ENCODE measurements at regions not wholly inside any gene's neighbourhood (a gene's known extent, or its start where the extent isn't known, plus 50 kb on each side); places are given as distances from the start of the nearest gene placed in this dataset.

GRCh38 chr5:174335682-174336364, 290.3 kb downstream of the NSG2 start:
- no peak for DNase-seq (ENCODE audit: low spot score)

- no peak for DNase-seq (ENCODE audit: low spot score)
These were observed 291.0 kb downstream of the NSG2 start for GRCh38 chr5:174336479-174336878.

DNA sequence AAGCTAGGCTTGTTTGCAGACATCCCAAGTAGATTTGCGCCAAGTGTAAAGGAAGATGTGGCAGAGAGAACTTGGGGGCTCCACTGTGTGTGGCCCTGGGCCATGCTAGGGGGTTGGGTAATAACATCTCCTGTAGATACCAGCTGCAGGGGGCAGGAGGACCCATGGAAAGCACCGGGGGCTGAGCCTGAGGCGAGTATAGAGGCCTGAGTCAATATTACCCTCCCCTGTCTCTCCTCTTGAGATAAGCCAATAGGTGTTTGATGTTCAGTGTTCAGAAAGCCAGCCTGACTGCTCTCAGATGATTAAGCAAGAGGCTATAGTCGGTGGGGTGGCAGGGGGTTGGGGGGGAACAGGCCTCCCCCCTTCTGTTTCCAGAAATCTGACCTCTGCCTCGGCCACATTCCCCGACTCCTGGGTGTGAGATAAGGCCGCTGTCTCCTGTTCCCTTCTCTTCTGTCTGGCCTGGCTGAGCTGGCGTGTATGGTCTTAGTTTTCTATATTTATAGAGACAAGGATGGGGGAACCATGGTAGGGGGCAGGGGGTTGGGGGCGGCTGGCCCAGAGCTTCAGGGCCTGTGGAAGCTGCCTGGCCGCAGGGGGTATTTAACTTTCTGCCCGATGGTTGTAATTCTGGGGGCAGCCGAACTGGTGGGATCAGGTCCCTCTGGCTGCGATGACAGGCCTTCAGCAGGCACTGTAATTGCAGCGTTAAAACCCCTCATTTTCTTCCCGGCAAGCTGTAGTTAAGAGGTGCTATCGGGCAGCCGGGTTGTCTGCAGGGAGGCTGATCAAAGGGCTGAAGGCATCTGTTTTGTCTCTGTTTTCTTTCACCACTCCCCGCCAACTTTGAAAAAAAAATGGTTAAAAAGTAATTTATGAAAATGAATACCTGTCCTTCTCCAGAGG, 292.0 kb downstream of the NSG2 start:
- no peak for DNase-seq (ENCODE audit: low spot score)

GRCh38 chr5:174338185-174339010, 292.9 kb downstream of the NSG2 start:
- no peak for DNase-seq (ENCODE audit: low spot score)

GRCh38 chr5:174339130-174339529, 293.6 kb downstream of the NSG2 start:
- DNase-seq (ENCODE audit: low spot score) = no peak

- DNase-seq (ENCODE audit: low spot score) = no peak
These were observed 294.7 kb downstream of the NSG2 start for GRCh38 chr5:174340226-174340625.

DNA sequence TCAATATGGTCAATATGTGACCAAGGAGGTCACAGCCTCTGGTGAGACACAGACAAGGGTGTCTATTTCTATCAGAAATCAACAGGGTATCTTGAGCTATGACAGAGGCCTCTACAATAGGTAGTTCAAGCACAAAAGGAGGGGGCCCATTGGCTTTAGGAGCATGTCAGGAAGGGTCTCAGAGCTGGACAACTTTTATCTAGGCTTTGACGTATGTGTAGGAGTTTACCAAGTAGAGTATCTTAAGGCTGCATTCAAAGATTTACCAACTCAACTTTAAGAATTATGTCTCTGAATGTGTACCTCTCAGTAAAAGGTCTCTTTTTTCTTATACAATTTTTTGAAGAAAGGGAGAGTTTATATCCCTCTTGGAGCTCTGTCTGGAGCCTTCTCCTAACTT, 297.2 kb downstream of the NSG2 start:
- DNase-seq (ENCODE audit: low spot score) = no peak

- DNase-seq (ENCODE audit: low spot score) = no peak
These were observed 298.3 kb downstream of the NSG2 start for GRCh38 chr5:174343826-174344225.

GRCh38 chr5:174344335-174344734, 298.8 kb downstream of the NSG2 start:
- DNase-seq (ENCODE audit: low spot score) = no peak

DNA sequence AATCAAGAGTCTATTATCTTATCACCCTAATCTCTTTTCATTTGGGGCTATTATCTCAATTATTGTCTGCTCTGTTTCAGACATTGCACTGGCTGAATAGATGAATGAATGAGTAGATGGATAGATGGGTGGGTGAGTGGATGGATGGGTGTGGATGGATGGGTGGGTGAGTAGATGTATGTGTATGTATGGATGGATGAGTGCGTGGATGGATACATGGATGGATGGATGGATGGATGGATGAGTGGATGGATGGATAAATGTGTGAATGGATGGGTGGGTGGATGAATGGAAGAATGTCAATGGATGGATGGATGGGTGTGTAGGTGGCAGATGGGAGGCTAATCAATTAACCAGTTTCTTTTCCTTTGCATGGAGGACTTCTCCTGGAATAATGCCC, 301.7 kb downstream of the NSG2 start:
- DNase-seq (ENCODE audit: low spot score) = no peak

- no peak for DNase-seq (ENCODE audit: low spot score)
These were observed 302.9 kb downstream of the NSG2 start for GRCh38 chr5:174348311-174348981.

DNA sequence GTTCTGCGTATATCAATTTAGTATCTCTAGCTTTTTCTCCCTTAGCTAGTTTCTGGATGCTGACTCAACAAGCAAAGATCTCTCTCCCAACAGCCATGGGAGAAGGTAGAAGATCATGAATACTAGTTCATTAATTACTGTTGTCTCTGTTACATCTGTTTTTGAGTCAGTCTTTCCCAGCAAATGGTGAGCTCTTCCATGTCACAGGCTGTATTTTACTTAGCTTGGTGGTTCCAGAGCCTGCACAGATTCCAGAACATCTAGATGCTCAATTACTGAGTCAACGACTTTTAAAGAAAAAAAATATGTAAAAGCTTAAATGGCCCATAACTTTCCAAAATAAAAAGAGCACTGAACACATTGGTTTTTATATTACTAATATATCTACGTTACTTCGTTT, 307.2 kb downstream of the NSG2 start:
- no peak for DNase-seq (ENCODE audit: low spot score)

DNA sequence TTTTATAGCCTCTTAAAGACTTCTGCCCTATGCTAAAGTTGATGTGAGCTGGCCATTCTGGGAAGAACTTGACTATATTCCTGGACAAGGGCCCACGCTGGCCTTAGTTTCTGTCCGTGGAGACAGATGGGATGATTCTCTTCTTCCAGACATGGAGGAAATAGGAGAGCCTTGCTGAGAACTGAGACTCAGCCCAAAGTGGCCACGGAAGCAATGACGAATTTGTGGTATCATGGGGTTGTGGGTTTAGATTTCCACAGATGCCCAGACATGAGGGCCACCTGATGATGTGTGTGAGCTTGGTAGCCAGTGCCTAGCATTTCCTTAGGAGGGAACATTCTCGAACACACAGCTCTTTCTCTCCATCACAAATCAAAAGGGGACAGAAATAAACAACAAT, 309.1 kb downstream of the NSG2 start:
- DNase-seq (ENCODE audit: low spot score) = no peak

DNA sequence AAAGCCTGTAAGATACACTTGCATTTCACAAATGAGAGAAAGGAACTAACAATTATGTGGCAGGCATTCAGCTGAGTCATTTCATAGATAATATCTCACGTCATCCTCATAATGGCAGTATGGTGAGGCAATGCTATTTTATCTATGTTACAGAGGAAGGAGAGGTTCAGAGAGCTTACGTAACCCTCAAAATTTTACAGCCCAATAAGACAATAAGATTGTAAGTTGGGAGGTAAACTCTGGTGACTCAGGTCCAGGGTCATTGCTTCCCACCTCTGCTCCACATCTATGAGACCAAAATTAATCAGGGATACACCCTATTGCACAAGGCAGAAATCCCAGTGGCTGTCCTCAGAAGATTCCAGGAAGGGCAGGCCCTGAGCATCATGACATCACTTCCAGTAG, 309.7 kb downstream of the NSG2 start:
- no peak for DNase-seq (ENCODE audit: low spot score)

GRCh38 chr5:174355995-174356394, 310.5 kb downstream of the NSG2 start:
- DNase-seq (ENCODE audit: low spot score) = no peak

DNA sequence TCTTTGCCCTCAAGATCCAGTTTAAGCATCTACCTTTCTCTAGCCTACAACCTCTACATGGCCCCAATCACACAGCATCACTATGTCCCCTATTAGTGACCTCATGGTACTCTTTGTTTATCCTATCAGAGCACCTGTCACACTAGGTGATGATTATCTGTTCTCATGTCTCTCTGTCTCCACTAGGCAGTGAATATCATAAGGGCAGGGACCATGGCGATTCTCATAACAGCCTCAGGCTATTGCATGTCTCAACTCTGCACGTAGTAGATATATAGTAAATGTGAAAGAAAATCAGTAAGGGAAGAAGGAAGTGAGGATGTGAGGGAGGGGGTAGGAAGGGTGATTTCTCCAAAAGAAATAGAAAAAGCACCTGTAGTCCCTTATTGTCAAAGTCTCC, 311.0 kb downstream of the NSG2 start:
- no peak for DNase-seq (ENCODE audit: low spot score)

DNA sequence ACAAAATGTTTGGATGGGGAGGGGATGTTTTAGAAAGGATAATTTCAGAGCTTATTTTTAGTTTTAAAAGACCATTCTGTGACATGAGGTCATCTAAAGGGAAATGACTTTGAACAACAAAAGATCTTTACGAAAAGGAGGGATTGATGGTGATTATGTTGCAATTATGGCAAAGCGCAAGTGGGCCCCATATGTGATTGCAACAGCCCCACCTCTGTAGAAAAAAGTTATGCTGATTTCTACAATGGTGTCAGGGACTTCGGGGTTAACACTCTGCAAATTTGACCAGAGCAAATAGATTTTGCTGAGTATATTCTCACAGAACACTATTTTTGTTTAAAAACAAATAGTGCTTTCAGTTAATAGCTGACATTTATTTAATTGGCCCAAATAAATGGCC, 312.8 kb downstream of the NSG2 start:
- DNase-seq (ENCODE audit: low spot score) = no peak

DNA sequence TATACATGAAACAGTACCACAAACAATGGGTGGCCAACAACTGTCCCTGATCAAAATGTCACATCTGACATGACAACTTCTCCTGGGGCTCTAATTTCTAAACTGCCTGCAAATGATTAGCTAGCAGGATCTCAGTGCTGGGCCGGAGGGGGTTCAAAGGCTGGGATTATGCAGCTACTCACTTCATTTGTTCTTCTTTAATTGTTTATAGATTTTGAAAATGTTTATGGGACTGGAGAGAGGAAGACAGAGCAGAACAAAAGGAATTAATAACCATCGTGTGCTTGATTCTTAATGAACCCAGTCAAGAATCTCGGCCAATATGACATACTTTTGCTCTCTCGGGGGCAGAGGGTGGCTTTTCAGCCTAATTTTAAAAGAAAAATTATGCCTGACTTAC, 313.6 kb downstream of the NSG2 start:
- DNase-seq (ENCODE audit: low spot score) = no peak

DNA sequence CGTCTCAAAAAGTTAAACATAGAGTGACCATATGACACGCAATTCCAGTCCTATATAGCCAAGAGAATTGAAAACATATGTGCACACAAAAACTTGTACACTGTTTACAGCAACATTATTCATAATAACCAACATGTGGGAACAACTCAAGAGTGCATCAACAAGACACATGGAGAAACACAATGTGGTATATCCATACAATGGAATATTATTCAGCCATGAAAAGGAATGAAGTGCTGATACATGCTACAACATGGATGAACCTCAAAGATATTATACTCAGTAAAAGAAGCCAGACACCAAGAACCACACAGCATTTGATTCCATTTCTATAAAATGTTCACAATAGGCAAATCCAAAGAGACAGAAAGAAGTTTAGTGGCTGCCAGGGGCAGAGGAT, 317.0 kb downstream of the NSG2 start:
- DNase-seq (ENCODE audit: low spot score) = no peak

GRCh38 chr5:174363934-174364333, 318.4 kb downstream of the NSG2 start:
- DNase-seq (ENCODE audit: low spot score) = no peak

- no peak for DNase-seq (ENCODE audit: low spot score)
These were observed 319.2 kb downstream of the NSG2 start for GRCh38 chr5:174364676-174365075.

DNA sequence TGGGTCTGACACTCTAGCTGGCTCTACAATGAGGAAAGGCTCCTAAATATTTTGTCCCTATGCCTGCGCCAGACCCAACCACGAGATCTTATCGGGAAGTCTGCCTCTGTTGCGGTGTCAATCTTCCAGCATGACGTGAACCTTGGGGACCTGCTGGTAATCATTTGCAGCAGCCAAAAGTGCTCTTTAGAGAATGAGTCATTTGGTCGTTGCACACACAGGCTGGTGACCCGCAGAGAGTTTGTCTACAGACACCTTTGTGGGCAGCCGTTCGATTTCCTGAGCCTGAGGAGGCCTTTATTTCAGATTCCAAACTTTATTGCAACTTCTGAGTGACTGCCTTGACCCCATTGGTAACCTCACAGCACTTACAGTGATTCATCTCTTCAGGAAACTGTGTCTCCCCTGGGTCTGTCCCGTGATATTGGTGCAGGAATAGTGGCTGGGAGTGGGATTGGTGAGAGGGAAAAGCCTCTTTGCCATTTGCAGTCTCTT, 326.1 kb downstream of the NSG2 start:
- DNase-seq (ENCODE audit: low spot score) = peak; percentile 14

Measured in kidney capillary endothelial cell (primary cell).